AG04450 (cell line): ENCODE measurements at regions not wholly inside any gene's neighbourhood (a gene's known extent, or its start where the extent isn't known, plus 50 kb on each side); places are given as distances from the start of the nearest gene placed in this dataset.
"Not testable (repeated sequence)": the region's sequence is repeated elsewhere in the genome, so short reads cannot be mapped to it uniquely, and the experiment has no call there.

ENCODE experiments used
- CTCF ChIA-PET: fragments of 300-600, 350-600 bp; formaldehyde crosslinking; extraction: SDS; loops from one replicate; lab custom pipeline; 2022; ENCODE audit warnings: antibody characterized with exemption, inconsistent platforms; lab: Charles Lee
- POLR2A ChIA-PET: fragments of 350-600 bp; formaldehyde crosslinking; extraction: SDS; loops from one replicate; lab custom pipeline; 2021; ENCODE audit warnings: antibody characterized with exemption, inconsistent platforms; lab: Yijun Ruan, JAX
- DNase-seq: peaks from one replicate; pipeline ENCODE4 v3.0.0-alpha.2; 2011; ENCODE audit warnings: low read depth, low spot score
- H3K27ac ChIP-seq: one replicate; pipeline ENCODE4 v1.5.1; 2012; ENCODE audit warnings: low read depth, low read length, control low read depth
- H3K27me3 ChIP-seq: one replicate; pipeline ENCODE4 v1.6.0; 2012; ENCODE audit warnings: low read length; ENCODE audit not compliant: control insufficient read depth, insufficient read depth
- H3K4me3 ChIP-seq: 2 replicates; pipeline ENCODE4 v1.5.1; 2011; ENCODE audit warnings: mild to moderate bottlenecking, low read depth, low read length, control low read depth
- H3K9me3 ChIP-seq: 2 replicates; pipeline ENCODE4 v1.5.1; 2012; ENCODE audit warnings: low read length; ENCODE audit not compliant: control insufficient read depth, insufficient read depth
- CTCF ChIP-seq: IDR thresholded peaks from 2 replicates; pipeline ENCODE4 v1.5.1; 2011; ENCODE audit warnings: low read depth, low read length, control low read depth, inconsistent platforms

GRCh38 chr5:86302643-86303042 is 315.1 kb upstream of the COX7C start:
- H3K4me3 ChIP-seq, CTCF ChIA-PET, POLR2A ChIA-PET, H3K27ac ChIP-seq, H3K27me3 ChIP-seq, DNase-seq, H3K9me3 ChIP-seq: not testable (repeated sequence)

GRCh38 chr5:86305050-86305449 is 312.7 kb upstream of the COX7C start:
- H3K27ac ChIP-seq, CTCF ChIA-PET, H3K4me3 ChIP-seq, POLR2A ChIA-PET, H3K27me3 ChIP-seq, H3K9me3 ChIP-seq, DNase-seq: not testable (repeated sequence)
- peak; percentile 43 for TF ChIP-seq CTCF

- Histone ChIP-seq H3K4me3 (no peak overlapping the region), H3K27me3 (no peaks in the 10 kb centered on the region), H3K27ac (no peak overlapping the region), H3K9me3 (no peaks in the 10 kb centered on the region)
- DNase-seq = no peak
- TF ChIP-seq CTCF = no peak
- ChIA-PET POLR2A (no interaction called here), CTCF (no interaction called here)
Measured at GRCh38 chr5:86314951-86315350, 302.8 kb upstream of the COX7C start.

- Histone ChIP-seq H3K4me3 (no peak overlapping the region), H3K27me3 (no peaks in the 10 kb centered on the region), H3K9me3 (no peaks in the 10 kb centered on the region), H3K27ac (no peak overlapping the region)
- POLR2A ChIA-PET = no interaction called here
- CTCF ChIA-PET = no interaction called here
- TF ChIP-seq CTCF = no peak
- DNase-seq = no peak
Measured at GRCh38 chr5:86320266-86320665, 297.5 kb upstream of the COX7C start.

GRCh38 chr5:86329318-86329717 is 288.4 kb upstream of the COX7C start:
- no peak for TF ChIP-seq CTCF

GRCh38 chr5:86330736-86331135 is 287.0 kb upstream of the COX7C start:
- DNase-seq = no peak
- TF ChIP-seq CTCF = no peak
- no peaks in the 10 kb centered on the region for H3K9me3 ChIP-seq
- H3K27ac ChIP-seq = no peak overlapping the region
- H3K27me3 ChIP-seq = no peaks in the 10 kb centered on the region
- POLR2A ChIA-PET = no interaction called here
- CTCF ChIA-PET = no interaction called here
- no peak overlapping the region for H3K4me3 ChIP-seq

More at GRCh38 chr5:86329318-86329717, 288.4 kb upstream of the COX7C start:
- Histone ChIP-seq H3K9me3 (no peaks in the 10 kb centered on the region), H3K4me3 (no peak overlapping the region), H3K27ac (no peak overlapping the region), H3K27me3 (no peaks in the 10 kb centered on the region)
- no peak for DNase-seq
- ChIA-PET POLR2A (no interaction called here), CTCF (no interaction called here)
